ENCODE measurements at regions not wholly inside any gene's neighbourhood (a gene's known extent, or its start where the extent isn't known, plus 50 kb on each side); places are given as distances from the start of the nearest gene placed in this dataset.
A peak's percentile ranks its signal among the peaks of the same experiment; 100 is the strongest.

GRCh38 chr10:84948644-84949043 lies 620.3 kb downstream of the CCSER2 start (continued):
- TF ChIP-seq TEAD1 (CRISPR knock-in tag; IDR thresholded peaks at IDR 0.05): no peak
- no peak for TF ChIP-seq JAZF1 (CRISPR knock-in tag; IDR thresholded peaks at IDR 0.05)

GRCh38 chr10:84951616-84952015 lies 623.2 kb downstream of the CCSER2 start:
- H3K36me3 Mint-ChIP-seq: no peaks in the 10 kb centered on the region
- 0 out of 2 replicates have a peak, but pooled peaks cover 5% of the 10 kb centered on the region for H3K4me1 Mint-ChIP-seq
- no peak overlapping the region for H3K27ac Mint-ChIP-seq
- no peaks in the 10 kb centered on the region for H3K9me3 Mint-ChIP-seq
- ChIA-PET CTCF (no interaction called here), POLR2A (no interaction called here)
- ATAC-seq (no peak), DNase-seq (ENCODE audit: low spot score) (no peak)
- no peak overlapping the region for H3K4me3 Mint-ChIP-seq
- TF ChIP-seq TEAD1 (CRISPR knock-in tag; IDR thresholded peaks at IDR 0.05): no peak
- no peak for TF ChIP-seq ZNF396 (CRISPR knock-in tag; IDR thresholded peaks at IDR 0.05; ENCODE audit: borderline replicate concordance)
- TF ChIP-seq CREM (CRISPR knock-in tag; IDR thresholded peaks at IDR 0.05): no peak
- TF ChIP-seq CTCF (IDR thresholded peaks at IDR 0.05): no peak
- TF ChIP-seq ZNF512 (CRISPR knock-in tag; IDR thresholded peaks at IDR 0.05; ENCODE audit: borderline replicate concordance): no peak
- TF ChIP-seq CBFB (CRISPR knock-in tag; IDR thresholded peaks at IDR 0.05; ENCODE audit: low read depth): no peak
- TF ChIP-seq MAX (CRISPR knock-in tag; IDR thresholded peaks at IDR 0.05): no peak
- TF ChIP-seq NR2C2 (CRISPR knock-in tag; IDR thresholded peaks at IDR 0.05): no peak
- no peaks in the 10 kb centered on the region; the same call in 1 of the 2 replicates for H3K27me3 Mint-ChIP-seq (ENCODE audit: low read depth)

GRCh38 chr10:84957427-84957826 lies 629.0 kb downstream of the CCSER2 start:
- ChIA-PET POLR2A (no interaction called here), CTCF (no interaction called here)
- H3K36me3 Mint-ChIP-seq: no peaks in the 10 kb centered on the region; the same call in 1 of the 2 replicates
- H3K27me3 Mint-ChIP-seq (ENCODE audit: low read depth): peaks cover 2% of the 10 kb centered on the region; the same call in 1 of the 2 replicates
- H3K9me3 Mint-ChIP-seq: peaks cover 17% of the 10 kb centered on the region
- H3K4me1 Mint-ChIP-seq: peaks cover 22% of the 10 kb centered on the region
- DNase-seq (ENCODE audit: low spot score): no peak
- ATAC-seq: peak; percentile 78
- H3K27ac Mint-ChIP-seq: no peak overlapping the region
- TF ChIP-seq FOXP1 (CRISPR knock-in tag; IDR thresholded peaks at IDR 0.05; ENCODE audit: borderline replicate concordance) (no peak), ZNF423 (CRISPR knock-in tag; IDR thresholded peaks at IDR 0.05) (peak; percentile 59; the same call in 1 of the 2 replicates)
- H3K4me3 Mint-ChIP-seq: no peak overlapping the region

- CTCF ChIA-PET: interaction anchor here (2.2 kb wide), 1 partner anchor 352 kb away, joined by 6 read pairs; no protein-coding TSS in a partner anchor
- Mint-ChIP-seq H3K4me1 (no peaks in the 10 kb centered on the region), H3K4me3 (no peak overlapping the region)
Measured at GRCh38 chr10:84965468-84965867, 637.1 kb downstream of the CCSER2 start.

More at GRCh38 chr10:84965468-84965867, 637.1 kb downstream of the CCSER2 start:
- Mint-ChIP-seq H3K27ac (no peak overlapping the region), H3K36me3 (no peaks in the 10 kb centered on the region), H3K27me3 (ENCODE audit: low read depth) (no peaks in the 10 kb centered on the region), H3K9me3 (no peaks in the 10 kb centered on the region)
- DNase-seq (ENCODE audit: low spot score) (no peak), ATAC-seq (no peak)
- TF ChIP-seq GRHL2 (CRISPR knock-in tag; IDR thresholded peaks at IDR 0.05; ENCODE audit: insufficient replicate concordance, severe bottlenecking) (no peak), NR2C2 (CRISPR knock-in tag; IDR thresholded peaks at IDR 0.05) (no peak), PREB (CRISPR knock-in tag; IDR thresholded peaks at IDR 0.05; ENCODE audit: borderline replicate concordance) (no peak), PRDM15 (CRISPR knock-in tag; IDR thresholded peaks at IDR 0.05) (no peak), ETV6 (CRISPR knock-in tag; IDR thresholded peaks at IDR 0.05) (no peak), CTCF (IDR thresholded peaks at IDR 0.05) (no peak), FOXJ3 (CRISPR knock-in tag; IDR thresholded peaks at IDR 0.05; ENCODE audit: borderline replicate concordance) (no peak), SMAD3 (CRISPR knock-in tag; IDR thresholded peaks at IDR 0.05; ENCODE audit: borderline replicate concordance) (no peak), ZMAT4 (CRISPR knock-in tag; IDR thresholded peaks at IDR 0.05) (no peak), ZNF138 (CRISPR knock-in tag; conservative IDR thresholded peaks at IDR 0.05) (no peak)
- POLR2A ChIA-PET: no interaction called here

Data from WTC11 (cell line).